ENCODE measurements at regions not wholly inside any gene's neighbourhood (a gene's known extent, or its start where the extent isn't known, plus 50 kb on each side); places are given as distances from the start of the nearest gene placed in this dataset.
"Not testable (repeated sequence)": the region's sequence is repeated elsewhere in the genome, so short reads cannot be mapped to it uniquely, and the experiment has no call there.

DNA sequence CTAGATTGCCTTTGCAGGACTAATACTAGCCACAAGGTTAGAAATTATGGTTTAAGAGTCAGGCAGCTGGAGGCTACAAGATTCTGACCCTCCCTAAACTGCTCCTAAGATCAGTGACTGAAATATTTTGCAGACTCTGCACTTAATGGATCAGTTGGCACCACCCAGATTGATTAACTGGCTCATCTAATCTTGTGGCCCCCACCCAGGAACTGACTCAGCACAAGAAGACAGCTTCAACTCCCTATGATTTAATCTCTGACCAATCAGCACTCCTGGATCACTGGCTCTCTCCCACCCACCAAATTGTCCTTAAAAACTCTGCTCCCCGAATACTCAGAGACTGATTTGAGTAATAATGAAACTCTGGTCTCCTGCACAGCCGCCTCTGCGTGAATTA lies 145.4 kb upstream of the LCORL start:
- ChIA-PET CTCF (no interaction called here), POLR2A (no interaction called here)
- no peak overlapping the region for H3K27ac ChIP-seq (ENCODE audit: low read depth, low read length)
- no peaks in the 10 kb centered on the region for H3K27me3 ChIP-seq (ENCODE audit: control insufficient read depth, insufficient read depth, low read length)
- TF ChIP-seq, protein P1, sequence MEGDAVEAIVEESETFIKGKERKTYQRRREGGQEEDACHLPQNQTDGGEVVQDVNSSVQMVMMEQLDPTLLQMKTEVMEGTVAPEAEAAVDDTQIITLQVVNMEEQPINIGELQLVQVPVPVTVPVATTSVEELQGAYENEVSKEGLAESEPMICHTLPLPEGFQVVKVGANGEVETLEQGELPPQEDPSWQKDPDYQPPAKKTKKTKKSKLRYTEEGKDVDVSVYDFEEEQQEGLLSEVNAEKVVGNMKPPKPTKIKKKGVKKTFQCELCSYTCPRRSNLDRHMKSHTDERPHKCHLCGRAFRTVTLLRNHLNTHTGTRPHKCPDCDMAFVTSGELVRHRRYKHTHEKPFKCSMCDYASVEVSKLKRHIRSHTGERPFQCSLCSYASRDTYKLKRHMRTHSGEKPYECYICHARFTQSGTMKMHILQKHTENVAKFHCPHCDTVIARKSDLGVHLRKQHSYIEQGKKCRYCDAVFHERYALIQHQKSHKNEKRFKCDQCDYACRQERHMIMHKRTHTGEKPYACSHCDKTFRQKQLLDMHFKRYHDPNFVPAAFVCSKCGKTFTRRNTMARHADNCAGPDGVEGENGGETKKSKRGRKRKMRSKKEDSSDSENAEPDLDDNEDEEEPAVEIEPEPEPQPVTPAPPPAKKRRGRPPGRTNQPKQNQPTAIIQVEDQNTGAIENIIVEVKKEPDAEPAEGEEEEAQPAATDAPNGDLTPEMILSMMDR (IDR thresholded peaks at IDR 0.05; ENCODE audit: low read depth, low read length): no peak
- no peak for DNase-seq (ENCODE audit: low read depth, low spot score)
- H3K9me3 ChIP-seq (ENCODE audit: control insufficient read depth, insufficient read depth, low read length): no peaks in the 10 kb centered on the region; the same call in 1 of the 2 replicates
- H3K4me3 ChIP-seq (ENCODE audit: low read depth, low read length): no peak overlapping the region

DNA sequence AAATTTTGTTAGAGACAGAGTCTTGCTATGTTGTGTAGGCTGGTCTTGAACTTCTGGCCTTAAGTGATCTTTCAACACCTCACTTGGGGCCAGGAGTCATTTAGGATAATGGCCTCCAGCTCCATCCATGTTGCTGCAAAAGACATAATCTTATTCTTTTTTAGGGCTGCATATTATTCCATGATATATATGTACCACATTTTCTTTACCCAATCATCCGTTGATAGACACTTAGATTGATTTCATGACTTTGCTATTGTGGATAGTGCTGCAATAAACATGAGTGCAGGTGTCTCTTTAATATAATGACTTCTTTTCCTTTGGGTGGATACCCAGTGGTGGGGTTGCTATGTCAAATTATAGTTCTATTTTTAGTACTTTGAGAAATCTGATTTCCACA lies 140.9 kb upstream of the LCORL start:
- Histone ChIP-seq H3K27me3 (ENCODE audit: control insufficient read depth, insufficient read depth, low read length) (no peaks in the 10 kb centered on the region), H3K4me3 (ENCODE audit: low read depth, low read length) (no peak overlapping the region), H3K9me3 (ENCODE audit: control insufficient read depth, insufficient read depth, low read length) (peaks cover 9% of the 10 kb centered on the region), H3K27ac (ENCODE audit: low read depth, low read length) (no peak overlapping the region)
- ChIA-PET CTCF (no interaction called here), POLR2A (no interaction called here)
- TF ChIP-seq, protein P1 (IDR thresholded peaks at IDR 0.05; ENCODE audit: low read depth, low read length): no peak
- no peak for DNase-seq (ENCODE audit: low read depth, low spot score)

DNA sequence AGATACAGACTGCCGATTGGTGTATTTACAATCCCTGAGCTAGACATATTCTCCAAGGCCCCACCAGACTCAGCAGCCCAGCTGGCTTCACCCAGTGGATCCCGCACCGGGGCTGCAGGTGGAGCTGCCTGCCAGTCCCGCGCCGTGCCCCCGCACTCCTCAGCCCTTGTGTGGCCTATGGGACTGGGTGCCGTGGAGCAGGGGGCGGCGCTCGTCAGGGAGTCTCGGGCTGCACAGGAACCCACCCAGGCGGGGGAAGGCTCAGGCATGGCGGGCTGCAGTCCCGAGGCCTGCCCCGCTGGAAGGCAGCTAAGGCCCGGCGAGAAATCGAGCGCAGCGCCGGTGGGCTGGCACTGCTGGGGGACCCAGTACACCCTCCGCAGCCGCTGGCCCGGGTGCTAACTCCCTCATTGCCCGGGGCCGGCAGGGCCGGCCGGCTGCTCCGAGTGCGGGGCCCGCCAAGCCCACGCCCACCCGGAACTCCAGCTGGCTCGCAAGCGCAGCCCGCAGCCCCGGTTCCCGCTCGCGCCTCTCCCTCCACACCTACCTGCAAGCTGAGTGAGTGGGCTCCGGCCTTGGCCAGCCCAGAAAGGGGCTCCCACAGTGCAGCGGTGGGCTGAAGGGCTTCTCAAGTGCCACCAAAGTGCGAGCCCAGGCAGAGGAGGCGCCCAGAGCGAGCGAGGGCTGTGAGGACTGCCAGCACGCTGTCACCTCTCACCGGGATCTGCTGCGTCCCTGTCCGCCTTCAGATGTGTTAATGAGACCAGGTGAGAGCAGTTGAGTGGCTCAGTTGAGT lies 137.8 kb upstream of the LCORL start:
- H3K27me3 ChIP-seq (ENCODE audit: control insufficient read depth, insufficient read depth, low read length); H3K4me3 ChIP-seq (ENCODE audit: low read depth, low read length); POLR2A ChIA-PET; H3K9me3 ChIP-seq (ENCODE audit: control insufficient read depth, insufficient read depth, low read length); CTCF ChIA-PET; DNase-seq (ENCODE audit: low read depth, low spot score); H3K27ac ChIP-seq (ENCODE audit: low read depth, low read length): not testable (repeated sequence)

DNA sequence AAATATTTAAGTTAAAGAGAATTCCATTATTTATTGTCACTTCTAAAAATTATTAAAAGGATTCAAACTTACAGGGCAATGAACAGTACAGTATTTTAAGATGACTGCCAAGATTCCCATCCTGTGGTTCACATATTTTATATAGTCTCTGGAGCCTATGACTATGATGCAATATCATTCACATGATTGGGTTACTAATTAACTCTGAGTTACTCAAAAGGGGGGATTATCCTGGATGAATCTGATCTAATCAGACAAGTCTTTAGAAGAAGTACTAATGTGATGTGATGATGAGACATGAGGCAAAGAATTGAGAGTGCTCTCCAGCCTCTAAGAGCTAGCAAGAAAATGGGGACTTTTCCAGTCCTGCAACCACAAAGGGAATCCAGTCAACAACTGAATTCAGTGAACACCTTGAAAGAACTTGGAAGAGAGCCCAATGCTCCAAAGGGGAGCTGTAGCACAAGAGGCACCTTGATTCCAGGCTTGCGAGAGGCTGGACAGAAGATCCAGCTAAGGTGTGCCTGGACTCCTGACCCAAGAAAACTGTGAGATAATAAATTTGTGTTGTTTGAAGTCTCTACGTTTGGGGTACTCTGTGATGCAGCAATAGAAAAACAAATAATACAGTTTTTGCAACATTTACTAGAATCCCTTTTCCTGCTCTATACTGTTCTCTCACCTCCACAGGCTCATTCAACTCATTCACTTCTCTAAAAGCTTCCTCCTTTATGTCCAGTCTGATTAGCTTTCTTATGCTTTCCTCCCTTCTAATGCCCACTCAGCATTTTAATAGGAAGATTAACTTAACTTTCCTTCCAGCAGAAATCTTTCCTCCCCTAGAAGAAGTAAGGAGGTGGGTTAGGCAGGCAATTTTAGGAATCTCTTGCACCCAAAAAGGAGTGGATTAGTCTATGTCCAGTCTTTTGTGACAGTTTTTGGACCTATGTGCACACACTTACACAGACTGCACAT lies 133.8 kb upstream of the LCORL start:
- Histone ChIP-seq H3K27me3 (ENCODE audit: control insufficient read depth, insufficient read depth, low read length) (no peaks in the 10 kb centered on the region), H3K27ac (ENCODE audit: low read depth, low read length) (no peak overlapping the region), H3K4me3 (ENCODE audit: low read depth, low read length) (no peak overlapping the region), H3K9me3 (ENCODE audit: control insufficient read depth, insufficient read depth, low read length) (peaks cover 9% of the 10 kb centered on the region)
- TF ChIP-seq, protein P1 (IDR thresholded peaks at IDR 0.05; ENCODE audit: low read depth, low read length): no peak
- no peak for DNase-seq (ENCODE audit: low read depth, low spot score)
- CTCF ChIA-PET: no interaction called here
- POLR2A ChIA-PET: no interaction called here

DNA sequence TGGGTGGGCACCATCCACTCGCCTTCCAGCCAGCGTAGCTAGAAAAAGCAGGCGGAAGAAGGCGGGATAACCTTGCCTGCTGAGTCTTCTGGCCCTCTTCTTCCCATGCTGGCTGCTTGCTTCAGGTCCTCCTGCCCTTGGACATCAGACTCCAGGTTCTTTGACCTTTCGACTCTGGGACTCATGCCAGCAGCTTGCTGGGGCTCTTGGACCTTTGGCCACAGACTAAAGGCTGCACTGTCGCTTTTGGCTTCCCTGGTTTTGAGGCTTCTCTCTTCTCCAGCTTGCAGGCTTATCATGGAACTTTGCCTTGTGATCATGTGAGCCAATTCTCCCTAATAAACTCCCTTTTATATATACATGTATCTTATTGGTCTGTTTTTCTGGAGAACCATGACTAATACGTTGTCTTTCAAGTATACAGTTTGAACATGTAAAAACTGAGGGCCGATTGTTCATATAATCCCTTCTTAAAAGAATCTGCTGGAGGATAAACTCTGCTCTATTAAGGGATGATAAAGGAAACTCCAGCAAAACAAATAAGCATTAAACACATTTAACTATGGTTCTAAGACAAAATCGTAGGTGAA lies 116.6 kb upstream of the LCORL start:
- Histone ChIP-seq H3K27ac (ENCODE audit: low read depth, low read length) (no peak overlapping the region), H3K9me3 (ENCODE audit: control insufficient read depth, insufficient read depth, low read length) (peaks cover 2% of the 10 kb centered on the region), H3K27me3 (ENCODE audit: control insufficient read depth, insufficient read depth, low read length) (no peaks in the 10 kb centered on the region), H3K4me3 (ENCODE audit: low read depth, low read length) (no peak overlapping the region)
- POLR2A ChIA-PET: no interaction called here
- CTCF ChIA-PET: interaction anchor here (0.8 kb wide), 1 partner anchor 321 kb away, joined by 3 read pairs; no protein-coding TSS in a partner anchor
- TF ChIP-seq, protein P1 (IDR thresholded peaks at IDR 0.05; ENCODE audit: low read depth, low read length): no peak
- DNase-seq (ENCODE audit: low read depth, low spot score): no peak
